ENCODE measurements at regions not wholly inside any gene's neighbourhood (a gene's known extent, or its start where the extent isn't known, plus 50 kb on each side); places are given as distances from the start of the nearest gene placed in this dataset.

DNA sequence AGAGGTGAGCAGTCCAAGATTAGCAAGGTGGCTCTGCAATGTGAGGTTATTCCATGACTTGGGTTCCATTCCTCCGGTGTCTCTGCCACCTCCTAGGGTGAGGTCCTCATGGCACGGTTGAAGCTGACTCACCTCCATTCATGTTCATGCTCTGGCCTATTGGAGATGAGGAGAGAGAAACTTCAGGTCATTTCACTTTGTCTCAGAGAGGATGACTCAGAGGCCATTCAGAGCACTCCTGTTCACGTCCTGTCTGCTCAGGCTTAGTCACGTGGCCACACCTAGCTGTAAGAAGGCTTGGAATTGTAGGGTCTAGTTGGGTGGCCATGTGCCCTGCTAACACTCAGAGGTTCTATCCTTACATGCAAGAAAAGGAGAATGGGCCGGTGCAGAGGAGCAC lies 67.5 kb upstream of the MBOAT2 start:
- TF ChIP-seq, protein P1, sequence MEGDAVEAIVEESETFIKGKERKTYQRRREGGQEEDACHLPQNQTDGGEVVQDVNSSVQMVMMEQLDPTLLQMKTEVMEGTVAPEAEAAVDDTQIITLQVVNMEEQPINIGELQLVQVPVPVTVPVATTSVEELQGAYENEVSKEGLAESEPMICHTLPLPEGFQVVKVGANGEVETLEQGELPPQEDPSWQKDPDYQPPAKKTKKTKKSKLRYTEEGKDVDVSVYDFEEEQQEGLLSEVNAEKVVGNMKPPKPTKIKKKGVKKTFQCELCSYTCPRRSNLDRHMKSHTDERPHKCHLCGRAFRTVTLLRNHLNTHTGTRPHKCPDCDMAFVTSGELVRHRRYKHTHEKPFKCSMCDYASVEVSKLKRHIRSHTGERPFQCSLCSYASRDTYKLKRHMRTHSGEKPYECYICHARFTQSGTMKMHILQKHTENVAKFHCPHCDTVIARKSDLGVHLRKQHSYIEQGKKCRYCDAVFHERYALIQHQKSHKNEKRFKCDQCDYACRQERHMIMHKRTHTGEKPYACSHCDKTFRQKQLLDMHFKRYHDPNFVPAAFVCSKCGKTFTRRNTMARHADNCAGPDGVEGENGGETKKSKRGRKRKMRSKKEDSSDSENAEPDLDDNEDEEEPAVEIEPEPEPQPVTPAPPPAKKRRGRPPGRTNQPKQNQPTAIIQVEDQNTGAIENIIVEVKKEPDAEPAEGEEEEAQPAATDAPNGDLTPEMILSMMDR (IDR thresholded peaks at IDR 0.05): no peak
- no peak for TF ChIP-seq POLR2AphosphoS5 (IDR thresholded peaks at IDR 0.05)

All from esophagus muscularis mucosa (tissue), 3 donors.